GM18507 (cell line): ENCODE measurements at regions not wholly inside any gene's neighbourhood (a gene's known extent, or its start where the extent isn't known, plus 50 kb on each side); places are given as distances from the start of the nearest gene placed in this dataset.

Experiments used
- DNase-seq: peaks from one replicate; pipeline ENCODE4 v3.0.0; 2011; ENCODE audit warnings: low read depth; ENCODE audit not compliant: insufficient read length; ENCODE audit errors: extremely low spot score
- FAIRE-seq: peaks from 2 replicates; lab custom pipeline; 2011; peaks lifted over from hg19 to GRCh38; lab: Jason Lieb, UNC

DNA sequence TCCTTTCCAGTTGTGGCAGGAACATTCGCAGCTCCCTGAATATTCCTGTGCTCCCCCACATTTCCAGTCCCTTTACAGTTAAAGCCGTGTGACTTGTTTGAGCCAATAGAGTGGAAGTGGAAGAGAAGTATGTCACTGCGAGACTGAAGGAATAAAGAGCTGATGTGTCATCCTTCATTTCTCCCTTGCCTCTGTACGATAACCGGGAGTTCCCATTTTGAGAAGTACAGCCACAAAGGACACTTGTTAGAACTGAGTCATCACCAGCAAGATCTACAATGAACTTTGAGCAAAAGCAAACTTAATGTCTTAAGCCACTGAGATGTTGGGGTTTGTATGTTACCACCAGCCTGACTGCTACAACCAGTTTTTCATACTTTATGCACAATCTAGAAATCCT, 92.3 kb downstream of the SPRY1 start:
- peak; percentile 54 for FAIRE-seq

GRCh38 chr4:123495530-123495929, 98.9 kb downstream of the SPRY1 start:
- no peak for FAIRE-seq
- DNase-seq = no peak

More for the DNA sequence above, 92.3 kb downstream of the SPRY1 start:
- no peak for DNase-seq

DNA sequence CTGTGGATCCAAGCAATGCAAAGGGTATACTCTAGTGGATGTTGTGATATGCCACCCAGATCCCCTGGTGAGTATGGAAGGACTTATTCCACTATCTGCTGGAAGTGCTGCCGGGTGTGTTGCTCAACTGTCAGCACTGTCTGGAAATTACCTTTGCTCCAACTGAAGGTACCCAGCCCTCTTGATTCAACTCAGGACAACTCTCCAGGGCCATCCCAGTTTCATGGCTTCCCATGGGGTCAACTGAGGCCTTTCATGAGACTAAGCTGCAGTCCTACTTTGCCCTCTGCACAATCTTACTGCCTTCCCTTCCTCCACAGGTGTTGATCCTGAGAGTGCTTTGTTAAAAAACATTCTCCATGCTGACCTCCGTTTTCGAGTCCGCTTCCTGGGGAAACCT, 99.8 kb downstream of the SPRY1 start:
- FAIRE-seq (no peak), DNase-seq (no peak)

GRCh38 chr4:123497340-123497739, 100.7 kb downstream of the SPRY1 start:
- DNase-seq (no peak), FAIRE-seq (no peak)

DNA sequence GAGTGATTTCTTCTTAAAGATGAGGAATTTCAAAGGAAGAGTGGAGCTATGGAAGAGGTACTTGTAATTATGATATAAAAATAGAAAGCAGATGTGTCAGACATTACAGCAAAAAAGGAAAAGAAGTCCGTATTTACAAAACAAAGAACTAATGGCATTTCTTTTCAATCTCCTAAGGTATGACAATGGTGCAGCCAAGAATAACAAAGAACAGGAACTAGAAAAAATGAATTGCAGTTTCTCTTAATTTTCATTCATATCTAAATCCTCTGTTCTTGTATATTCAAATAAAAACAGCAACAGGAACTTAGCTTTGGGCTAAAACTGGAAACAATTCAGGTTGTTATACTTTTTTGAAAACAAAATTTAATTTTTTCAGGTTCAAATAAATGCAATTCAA, 105.1 kb downstream of the SPRY1 start:
- FAIRE-seq (no peak), DNase-seq (no peak)

- FAIRE-seq = no peak
- no peak for DNase-seq
Measured at GRCh38 chr4:123503698-123504363, 107.2 kb downstream of the SPRY1 start.

DNA sequence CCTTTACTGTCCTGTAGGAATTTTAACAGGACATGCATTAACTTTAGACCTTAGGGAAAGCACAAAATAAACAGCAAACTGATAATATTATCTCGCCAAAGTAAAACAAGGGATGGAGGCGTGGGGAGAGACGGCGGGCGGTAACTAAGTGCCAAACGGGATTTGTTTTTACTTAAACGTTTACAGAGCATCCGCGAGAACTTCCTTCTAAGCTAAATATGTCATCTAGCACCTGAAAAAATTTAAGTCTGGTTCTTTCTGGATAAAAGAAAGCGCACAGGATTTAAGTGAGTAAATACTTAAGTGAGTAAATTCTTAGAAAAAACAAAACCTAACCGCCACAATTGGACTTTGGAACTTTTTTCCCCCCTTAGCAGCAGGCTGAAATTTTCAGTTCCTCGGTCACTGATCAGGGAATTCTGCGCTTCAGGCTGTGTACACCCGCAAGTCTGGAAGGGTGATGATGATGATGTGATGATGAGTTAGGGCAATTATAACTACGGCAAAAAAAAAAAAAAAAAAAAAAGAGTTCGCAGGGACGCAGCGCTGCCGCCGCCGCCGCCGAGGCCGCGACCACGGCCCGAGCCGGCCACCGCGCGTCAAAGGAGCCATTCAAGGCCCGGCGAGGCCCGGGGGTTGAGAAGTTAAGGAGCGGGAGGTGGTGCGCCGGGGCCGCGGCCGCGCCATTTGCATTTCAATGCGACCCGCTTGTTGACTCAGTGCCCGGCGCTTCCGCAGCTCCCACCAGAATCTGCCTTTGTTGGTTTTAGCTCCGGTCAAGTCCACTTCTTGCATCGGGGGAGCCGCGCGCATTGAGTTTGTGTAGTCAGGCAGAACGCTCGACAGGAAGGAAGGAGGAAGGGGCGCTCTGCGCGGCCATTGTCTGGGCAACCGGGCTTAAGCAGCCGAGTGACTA, 108.8 kb downstream of the SPRY1 start:
- peak; percentile 67 for FAIRE-seq
- DNase-seq = no peak

DNA sequence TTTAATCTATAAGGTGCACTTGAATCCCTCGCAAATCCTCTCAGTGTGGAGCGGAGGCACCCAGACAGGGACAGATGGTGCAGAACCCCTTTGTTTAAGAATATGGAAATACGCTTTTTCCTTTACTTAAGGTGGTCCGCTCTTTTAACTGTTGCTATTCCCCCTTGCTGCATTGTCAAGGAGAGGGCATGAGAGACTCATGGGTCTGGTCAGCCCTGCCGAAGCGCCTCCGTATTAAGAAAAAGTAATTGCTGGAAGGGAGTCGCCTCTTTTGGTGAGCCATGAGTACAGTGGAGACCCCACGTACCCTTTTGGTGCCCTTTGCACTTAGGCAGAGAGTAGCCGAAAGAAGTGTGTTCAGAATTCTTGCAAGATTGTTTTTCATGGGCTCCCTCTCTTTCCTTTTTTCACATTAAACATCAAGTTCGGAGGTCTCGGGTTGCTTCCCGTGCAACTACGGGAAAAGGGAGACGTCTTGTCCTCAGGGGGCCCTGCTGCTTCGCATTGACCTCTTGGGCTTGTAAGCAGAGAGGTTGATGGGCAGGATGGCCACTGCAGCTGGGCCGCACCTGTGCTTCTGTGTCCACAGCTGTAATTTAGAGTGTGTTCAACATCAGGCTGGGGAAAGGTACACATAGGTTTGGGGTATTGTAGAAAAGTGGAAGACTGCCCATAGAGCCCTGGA, 109.6 kb downstream of the SPRY1 start:
- no peak for FAIRE-seq
- no peak for DNase-seq

DNA sequence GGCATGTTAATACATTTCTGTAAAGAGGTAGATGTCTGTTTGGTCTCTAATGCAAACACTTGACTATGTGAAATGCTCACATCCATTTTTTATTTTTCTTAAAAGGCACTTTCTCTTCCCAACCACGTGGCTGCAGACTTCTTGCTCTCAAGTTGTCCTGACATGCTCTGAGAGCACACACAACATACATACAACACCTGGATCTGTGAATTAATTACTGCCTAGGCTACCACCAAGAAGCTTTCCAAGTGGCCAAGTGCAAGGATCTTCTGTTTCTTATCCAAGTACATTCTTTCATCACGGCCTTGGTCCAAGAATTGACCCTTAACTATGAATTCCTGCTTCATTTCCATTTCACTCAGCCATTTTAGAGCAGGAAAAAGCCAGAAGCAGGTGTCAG, 110.8 kb downstream of the SPRY1 start:
- DNase-seq (no peak), FAIRE-seq (no peak)

GRCh38 chr4:123510221-123510620, 113.6 kb downstream of the SPRY1 start:
- FAIRE-seq (no peak), DNase-seq (no peak)

- FAIRE-seq (no peak), DNase-seq (no peak)
Measured at GRCh38 chr4:123510659-123511058, 114.1 kb downstream of the SPRY1 start.

DNA sequence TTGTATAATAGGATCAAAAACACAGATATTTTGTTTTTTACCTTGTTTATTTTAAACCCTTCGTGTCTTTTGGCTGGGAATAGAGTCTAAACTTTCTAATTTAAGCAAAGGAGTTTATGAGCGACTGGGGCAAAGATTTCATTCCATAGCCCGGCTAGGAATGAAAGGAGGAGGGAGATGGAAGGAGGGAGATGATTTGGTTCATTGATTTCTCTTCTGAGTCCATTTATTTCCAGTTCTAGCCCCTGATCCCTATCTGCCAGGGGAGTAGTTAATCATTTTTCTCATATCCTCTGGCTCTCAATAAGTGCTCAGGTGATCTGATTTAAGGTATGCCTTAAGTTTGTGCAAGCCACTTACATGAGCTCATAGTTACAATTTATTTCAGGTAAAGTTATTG, 120.0 kb downstream of the SPRY1 start:
- DNase-seq = no peak
- FAIRE-seq = no peak

DNA sequence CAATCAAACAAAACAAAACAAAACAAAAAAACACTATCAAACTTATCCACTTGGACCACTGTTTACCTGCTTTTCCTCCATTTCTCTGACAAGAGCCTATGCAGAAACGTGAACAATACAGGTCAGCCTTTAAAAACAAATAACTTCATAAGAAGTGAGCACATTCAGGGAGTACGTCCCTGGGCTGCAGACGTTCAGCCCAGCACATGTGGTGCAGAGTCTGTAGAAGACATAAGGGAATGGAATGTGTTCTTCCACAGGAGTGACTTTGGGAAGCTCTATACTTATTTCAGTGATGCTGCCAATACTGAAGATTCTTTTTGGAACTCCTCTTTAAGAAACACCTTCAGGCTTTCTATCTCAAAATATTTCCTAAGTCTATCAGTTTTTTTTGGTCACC, 120.6 kb downstream of the SPRY1 start:
- FAIRE-seq (no peak), DNase-seq (no peak)

- DNase-seq (no peak), FAIRE-seq (no peak)
Measured at GRCh38 chr4:123517971-123518370, 121.4 kb downstream of the SPRY1 start.

- FAIRE-seq (peak; percentile 54), DNase-seq (no peak)
Measured at GRCh38 chr4:123520325-123520724, 123.7 kb downstream of the SPRY1 start.

DNA sequence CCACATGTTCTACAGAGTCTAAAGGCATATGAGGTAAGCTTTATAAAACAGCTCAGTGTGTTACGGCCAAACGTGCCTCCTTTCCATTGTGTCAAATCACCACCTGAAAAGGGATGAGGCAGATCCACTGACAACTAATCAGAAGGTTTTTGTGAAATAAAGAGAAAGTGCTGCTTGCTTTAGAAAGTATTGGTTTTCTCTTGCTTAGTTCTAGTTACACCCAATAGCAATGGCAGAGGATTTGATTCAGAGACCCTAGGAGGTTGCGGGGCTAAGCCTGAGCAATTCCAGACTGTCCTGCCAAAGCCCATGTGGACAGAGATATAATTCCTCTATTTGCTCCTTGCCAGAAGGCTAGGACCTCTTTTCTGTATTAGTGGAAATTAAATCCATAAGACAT, 125.5 kb downstream of the SPRY1 start:
- no peak for FAIRE-seq

DNA sequence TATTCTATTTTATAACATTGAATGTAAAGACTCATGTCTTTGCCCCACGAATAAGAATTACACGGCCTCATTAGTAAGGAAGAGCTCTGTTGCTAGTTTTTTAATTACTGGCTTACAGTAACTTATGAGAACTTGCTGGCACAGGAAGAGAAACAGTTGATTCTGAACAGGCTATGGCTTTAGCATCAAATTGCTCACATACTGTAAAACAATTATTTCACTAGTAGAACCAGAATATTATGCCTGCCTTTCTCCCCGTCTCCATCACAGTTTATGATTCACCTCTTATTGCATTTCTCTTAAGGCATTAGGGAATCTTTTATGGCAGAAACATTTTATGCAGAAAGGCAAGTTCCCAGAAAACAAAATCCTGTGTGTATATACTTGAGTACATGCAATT, 126.1 kb downstream of the SPRY1 start:
- DNase-seq = no peak
- no peak for FAIRE-seq

More for the DNA sequence above, 125.5 kb downstream of the SPRY1 start:
- DNase-seq = no peak

DNA sequence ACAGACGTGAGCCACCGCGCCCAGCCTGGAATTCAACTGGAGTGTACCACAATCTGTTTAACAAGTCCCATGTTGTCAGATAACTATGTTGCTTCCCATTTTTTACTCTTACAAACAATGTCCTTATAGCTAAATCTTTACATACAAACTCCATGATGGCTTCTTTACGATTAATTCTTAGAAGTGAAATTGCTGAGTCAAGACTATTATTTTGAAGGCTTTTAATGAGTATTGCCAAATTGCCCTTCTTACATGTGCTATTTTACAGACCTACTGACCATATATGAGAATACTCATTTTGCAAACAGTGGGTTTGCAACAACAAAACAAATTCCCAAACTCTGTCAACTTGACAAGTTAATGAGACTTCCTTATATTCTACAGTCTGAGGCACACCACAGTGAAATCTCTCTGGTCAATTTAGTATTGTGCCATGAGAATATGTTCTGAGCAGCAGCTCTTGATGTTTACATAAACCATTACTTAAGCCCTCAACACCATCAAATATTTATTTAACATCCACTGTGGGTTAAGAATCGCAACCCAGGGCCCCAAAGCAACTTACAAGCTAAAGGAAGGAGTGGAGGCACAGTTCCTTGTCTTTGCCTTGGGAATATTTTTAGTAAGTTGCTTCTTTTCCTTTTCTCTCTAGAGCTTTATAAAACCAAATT, 128.5 kb downstream of the SPRY1 start:
- FAIRE-seq = no peak
- DNase-seq = no peak

DNA sequence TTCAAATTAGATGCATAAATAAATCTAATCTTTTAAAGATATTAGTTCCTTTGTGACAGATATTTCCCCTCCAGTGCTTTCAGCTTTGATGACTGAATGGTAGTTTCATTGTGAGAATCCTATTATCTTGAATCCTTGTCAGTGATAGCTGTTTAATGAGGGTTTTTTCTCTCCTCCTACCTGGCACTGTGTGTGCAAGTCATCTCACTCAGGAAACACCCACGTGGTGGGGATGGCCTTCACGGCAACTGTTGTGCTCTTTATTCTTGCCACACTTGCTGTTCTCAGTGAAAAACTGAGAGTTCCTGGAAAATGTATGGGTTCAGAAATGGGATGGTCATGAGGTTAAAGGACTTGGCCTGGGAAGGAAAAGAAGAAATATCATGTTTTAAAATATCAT, 129.9 kb downstream of the SPRY1 start:
- no peak for FAIRE-seq
- no peak for DNase-seq
